HEK293 (cell line): ENCODE measurements at regions not wholly inside any gene's neighbourhood (a gene's known extent, or its start where the extent isn't known, plus 50 kb on each side); places are given as distances from the start of the nearest gene placed in this dataset.

Experiments
- CTCF ChIA-PET: fragments of 350-600 bp; formaldehyde crosslinking; extraction: SDS; loops from one replicate; lab custom pipeline; 2021; ENCODE audit warnings: antibody characterized with exemption; lab: Yijun Ruan, JAX
- POLR2A ChIA-PET: fragments of 300-600 bp; formaldehyde crosslinking; extraction: SDS; loops from one replicate; lab custom pipeline; 2020; ENCODE audit warnings: antibody characterized with exemption, inconsistent platforms; lab: Yijun Ruan, JAX
- H3K27ac ChIP-seq: fragments of 200-500 bp; sonication (Bioruptor generic); 2 replicates; pipeline ENCODE4 v1.5.1; 2014; ENCODE audit warnings: low read depth, low read length, control low read depth, inconsistent platforms; ENCODE audit errors: extremely low read depth
- H3K36me3 ChIP-seq, 2 experiments: fragments of 200-500 bp in 1 of 2; sonication (Bioruptor generic) in 1 of 2; 1 replicate in 1 of 2; 2 replicates in 1 of 2; pipeline ENCODE4 v1.5.1; 2014 to 2017; ENCODE audit warnings: inconsistent platforms in 2 of 2, low read length in 2 of 2; ENCODE audit not compliant: control insufficient read depth in 2 of 2, insufficient read depth in 1 of 2
- H3K4me1 ChIP-seq: fragments of 200-500 bp; sonication (Bioruptor generic); 2 replicates; pipeline ENCODE4 v1.5.1; 2014; ENCODE audit warnings: mild to moderate bottlenecking, low read length, inconsistent platforms; ENCODE audit not compliant: control insufficient read depth, insufficient read depth
- H3K4me3 ChIP-seq: 2 replicates; pipeline ENCODE4 v1.5.1; 2011; ENCODE audit warnings: low read depth, mild to moderate bottlenecking, control low read depth, low read length, moderate library complexity
- H3K9me3 ChIP-seq: fragments of 200-500 bp; sonication (Bioruptor generic); 2 replicates; pipeline ENCODE4 v1.5.1; 2014; ENCODE audit warnings: low read depth, low read length, inconsistent platforms; ENCODE audit not compliant: control insufficient read depth, insufficient read depth
- GLIS1 ChIP-seq: fragments of 450-650 bp; formaldehyde crosslinking; IDR thresholded peaks from 2 replicates; pipeline ENCODE4 v1.5.1; 2016; ENCODE audit warnings: missing biosample characterization, missing genetic modification characterization
- GLIS2 ChIP-seq: fragments of 450-650 bp; formaldehyde crosslinking; IDR thresholded peaks from 2 replicates; pipeline ENCODE4 v1.5.1; 2016; ENCODE audit warnings: missing biosample characterization, missing genetic modification characterization
- PRDM6 ChIP-seq: fragments of 450-650 bp; formaldehyde crosslinking; IDR thresholded peaks from 2 replicates; pipeline ENCODE4 v1.5.1; 2017; ENCODE audit warnings: missing biosample characterization, missing genetic modification characterization
- SP7 ChIP-seq: fragments of 450-650 bp; formaldehyde crosslinking; IDR thresholded peaks from 2 replicates; pipeline ENCODE4 v1.5.1; 2016; ENCODE audit warnings: missing biosample characterization, missing genetic modification characterization
- WT1 ChIP-seq: fragments of 450-650 bp; formaldehyde crosslinking; IDR thresholded peaks from 2 replicates; pipeline ENCODE4 v1.5.1; 2016; ENCODE audit warnings: missing biosample characterization, missing genetic modification characterization
- ZFHX2 ChIP-seq: fragments of 450-650 bp; formaldehyde crosslinking; conservative IDR thresholded peaks from 2 replicates; pipeline ENCODE4 v1.5.1; 2016; ENCODE audit warnings: missing biosample characterization, missing genetic modification characterization
- ZIC2 ChIP-seq: fragments of 450-650 bp; formaldehyde crosslinking; IDR thresholded peaks from 2 replicates; pipeline ENCODE4 v1.5.1; 2016; ENCODE audit warnings: missing biosample characterization, missing genetic modification characterization
- ZNF112 ChIP-seq: fragments of 450-650 bp; formaldehyde crosslinking; IDR thresholded peaks from 2 replicates; pipeline ENCODE4 v1.5.0; 2017; ENCODE audit warnings: missing biosample characterization, missing genetic modification characterization
- ZNF114 ChIP-seq: fragments of 450-650 bp; formaldehyde crosslinking; IDR thresholded peaks from 2 replicates; pipeline ENCODE4 v1.5.0; 2017; ENCODE audit warnings: missing biosample characterization, missing genetic modification characterization
- ZNF138 ChIP-seq: fragments of 450-650 bp; formaldehyde crosslinking; IDR thresholded peaks from 2 replicates; pipeline ENCODE4 v1.5.1; 2016; ENCODE audit warnings: missing biosample characterization, missing genetic modification characterization, borderline replicate concordance
- ZNF148 ChIP-seq: fragments of 450-650 bp; formaldehyde crosslinking; IDR thresholded peaks from 2 replicates; pipeline ENCODE4 v1.5.0; 2017; ENCODE audit warnings: missing biosample characterization, missing genetic modification characterization, borderline replicate concordance
- ZNF157 ChIP-seq: fragments of 450-650 bp; formaldehyde crosslinking; IDR thresholded peaks from 2 replicates; pipeline ENCODE4 v1.5.1; 2016; ENCODE audit warnings: missing biosample characterization, missing genetic modification characterization
- ZNF274 ChIP-seq, 2 experiments: fragments of 200-500 bp in 1 of 2; fragments of 450-650 bp in 1 of 2; sonication (Bioruptor generic) in 1 of 2; formaldehyde crosslinking in 1 of 2; IDR thresholded peaks; 2 replicates each; pipeline versions ENCODE4 v1.5.1 to v1.6.1; 2014 to 2016; ENCODE audit warnings: borderline replicate concordance in 1 of 2, inconsistent platforms in 1 of 2, low read length in 1 of 2, missing biosample characterization in 1 of 2, missing genetic modification characterization in 1 of 2
- ZNF280C ChIP-seq: fragments of 450-650 bp; formaldehyde crosslinking; IDR thresholded peaks from 2 replicates; pipeline ENCODE4 v1.5.1; 2016; ENCODE audit warnings: missing biosample characterization, missing genetic modification characterization
- ZNF341 ChIP-seq: fragments of 450-650 bp; formaldehyde crosslinking; IDR thresholded peaks from 2 replicates; pipeline ENCODE4; 2016; ENCODE audit warnings: low read depth, missing biosample characterization, missing genetic modification characterization
- ZNF366 ChIP-seq: fragments of 450-650 bp; formaldehyde crosslinking; conservative IDR thresholded peaks from 2 replicates; pipeline ENCODE4 v1.5.1; 2016; ENCODE audit warnings: missing biosample characterization, missing genetic modification characterization
- ZNF555 ChIP-seq: fragments of 450-650 bp; formaldehyde crosslinking; conservative IDR thresholded peaks from 2 replicates; pipeline ENCODE4 v1.5.1; 2017; ENCODE audit warnings: missing biosample characterization, mild to moderate bottlenecking, missing genetic modification characterization, inconsistent platforms
- ZNF560 ChIP-seq: fragments of 450-650 bp; formaldehyde crosslinking; IDR thresholded peaks from 2 replicates; pipeline ENCODE4 v1.5.1; 2017; ENCODE audit warnings: missing biosample characterization, missing genetic modification characterization, borderline replicate concordance
- ZNF660 ChIP-seq: fragments of 450-650 bp; IDR thresholded peaks from 2 replicates; pipeline ENCODE4 v1.5.1; 2018; ENCODE audit warnings: missing biosample characterization, mild to moderate bottlenecking, missing genetic modification characterization
- ZNF837 ChIP-seq: fragments of 450-650 bp; formaldehyde crosslinking; IDR thresholded peaks from 2 replicates; pipeline ENCODE4 v1.5.1; 2016; ENCODE audit warnings: missing biosample characterization, missing genetic modification characterization
- ZSCAN18 ChIP-seq: fragments of 450-650 bp; formaldehyde crosslinking; IDR thresholded peaks from 2 replicates; pipeline ENCODE4 v1.5.1; 2016; ENCODE audit warnings: missing biosample characterization, missing genetic modification characterization
- TF ChIP-seq, protein P1 (sequence below): fragments of 450-650 bp; IDR thresholded peaks from 2 replicates; pipeline ENCODE4 v1.5.1; 2018; ENCODE audit warnings: missing biosample characterization, missing genetic modification characterization
- TF ChIP-seq, protein P2 (sequence below): fragments of 450-650 bp; formaldehyde crosslinking; IDR thresholded peaks from 2 replicates; pipeline ENCODE4 v1.5.1; 2016; ENCODE audit warnings: missing biosample characterization, missing genetic modification characterization

DNA sequence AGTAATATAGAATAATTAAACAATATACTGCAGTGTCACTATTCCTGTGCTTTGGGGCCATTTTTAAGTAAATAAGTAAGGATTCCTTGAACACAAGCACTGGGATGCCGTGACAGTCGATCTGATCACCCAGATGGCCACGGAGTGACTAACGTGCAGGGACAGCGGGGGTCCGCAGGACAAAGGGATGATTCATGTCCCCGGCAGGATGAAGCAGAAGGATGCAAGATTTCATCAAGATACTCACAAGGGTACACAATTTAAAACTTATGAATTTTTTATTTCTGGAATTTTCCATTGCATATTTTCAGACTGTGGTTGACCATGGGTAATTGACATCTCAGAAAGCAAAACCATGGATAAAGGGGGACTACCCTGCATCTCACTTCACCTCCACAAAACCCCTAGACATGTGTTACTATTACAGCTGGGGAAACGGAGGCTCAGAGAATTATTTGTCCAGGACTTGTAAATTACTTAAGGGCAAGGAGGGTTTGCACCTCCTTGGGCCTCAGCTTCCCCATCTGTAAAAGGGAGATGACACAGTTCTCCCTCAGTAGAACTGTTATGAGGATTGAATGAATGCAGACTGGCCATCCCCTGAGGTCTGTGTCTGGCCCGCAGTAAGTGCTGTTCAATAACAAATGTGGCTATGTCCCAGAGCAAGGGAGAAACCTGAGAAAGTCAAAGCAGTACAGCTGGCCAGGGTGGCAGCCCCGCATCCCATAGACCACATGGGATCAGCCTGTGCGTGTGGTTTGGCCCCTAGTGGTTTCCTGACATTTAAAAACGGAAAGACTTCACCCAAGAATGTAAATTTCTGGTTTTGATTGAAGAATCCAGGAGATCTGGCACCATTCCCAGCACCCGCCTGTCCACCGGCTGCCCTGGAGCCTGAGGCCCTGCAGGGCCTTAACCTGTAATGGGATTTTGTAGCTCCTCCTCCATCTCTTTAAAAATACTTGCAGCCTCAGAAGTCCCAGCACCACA lies 235.5 kb downstream of the BMP7 start:
- H3K4me3 ChIP-seq: no peak overlapping the region
- ChIA-PET CTCF (interaction anchor here (0.9 kb wide), 1 partner anchor 18 kb away, joined by 3 read pairs; no protein-coding TSS in a partner anchor), POLR2A (no interaction called here)
- H3K36me3 ChIP-seq: no peaks in the 10 kb centered on the region
- no peaks in the 10 kb centered on the region for H3K9me3 ChIP-seq
- H3K4me1 ChIP-seq: peaks cover 6% of the 10 kb centered on the region; the same call in 1 of the 2 replicates
- no peak overlapping the region for H3K27ac ChIP-seq
- no peak for TF ChIP-seq ZFHX2 (tag by site-specific recombination)
- no peak for TF ChIP-seq ZNF138
- TF ChIP-seq ZSCAN18 (tag by site-specific recombination): no peak
- no peak for TF ChIP-seq ZNF274 (IDR thresholded peaks at IDR 0.05; ENCODE audit: low read length)
- TF ChIP-seq ZNF274 (tag by site-specific recombination; IDR thresholded peaks at IDR 0.05; ENCODE audit: borderline replicate concordance): no peak
- no peak for TF ChIP-seq ZNF148 (tag by site-specific recombination)
- no peak for TF ChIP-seq ZNF560 (tag by site-specific recombination)
- TF ChIP-seq, protein P1, sequence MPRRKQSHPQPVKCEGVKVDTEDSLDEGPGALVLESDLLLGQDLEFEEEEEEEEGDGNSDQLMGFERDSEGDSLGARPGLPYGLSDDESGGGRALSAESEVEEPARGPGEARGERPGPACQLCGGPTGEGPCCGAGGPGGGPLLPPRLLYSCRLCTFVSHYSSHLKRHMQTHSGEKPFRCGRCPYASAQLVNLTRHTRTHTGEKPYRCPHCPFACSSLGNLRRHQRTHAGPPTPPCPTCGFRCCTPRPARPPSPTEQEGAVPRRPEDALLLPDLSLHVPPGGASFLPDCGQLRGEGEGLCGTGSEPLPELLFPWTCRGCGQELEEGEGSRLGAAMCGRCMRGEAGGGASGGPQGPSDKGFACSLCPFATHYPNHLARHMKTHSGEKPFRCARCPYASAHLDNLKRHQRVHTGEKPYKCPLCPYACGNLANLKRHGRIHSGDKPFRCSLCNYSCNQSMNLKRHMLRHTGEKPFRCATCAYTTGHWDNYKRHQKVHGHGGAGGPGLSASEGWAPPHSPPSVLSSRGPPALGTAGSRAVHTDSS (tag by site-specific recombination): no peak
- TF ChIP-seq ZNF660 (tag by site-specific recombination): no peak
- no peak for TF ChIP-seq SP7 (tag by site-specific recombination)
- TF ChIP-seq ZNF341 (tag by site-specific recombination): no peak
- TF ChIP-seq GLIS2 (tag by site-specific recombination): peak; percentile 20; the same call in 1 of the 2 replicates
- TF ChIP-seq GLIS1: peak; percentile 87
- TF ChIP-seq ZNF157: no peak
- TF ChIP-seq, protein P2, sequence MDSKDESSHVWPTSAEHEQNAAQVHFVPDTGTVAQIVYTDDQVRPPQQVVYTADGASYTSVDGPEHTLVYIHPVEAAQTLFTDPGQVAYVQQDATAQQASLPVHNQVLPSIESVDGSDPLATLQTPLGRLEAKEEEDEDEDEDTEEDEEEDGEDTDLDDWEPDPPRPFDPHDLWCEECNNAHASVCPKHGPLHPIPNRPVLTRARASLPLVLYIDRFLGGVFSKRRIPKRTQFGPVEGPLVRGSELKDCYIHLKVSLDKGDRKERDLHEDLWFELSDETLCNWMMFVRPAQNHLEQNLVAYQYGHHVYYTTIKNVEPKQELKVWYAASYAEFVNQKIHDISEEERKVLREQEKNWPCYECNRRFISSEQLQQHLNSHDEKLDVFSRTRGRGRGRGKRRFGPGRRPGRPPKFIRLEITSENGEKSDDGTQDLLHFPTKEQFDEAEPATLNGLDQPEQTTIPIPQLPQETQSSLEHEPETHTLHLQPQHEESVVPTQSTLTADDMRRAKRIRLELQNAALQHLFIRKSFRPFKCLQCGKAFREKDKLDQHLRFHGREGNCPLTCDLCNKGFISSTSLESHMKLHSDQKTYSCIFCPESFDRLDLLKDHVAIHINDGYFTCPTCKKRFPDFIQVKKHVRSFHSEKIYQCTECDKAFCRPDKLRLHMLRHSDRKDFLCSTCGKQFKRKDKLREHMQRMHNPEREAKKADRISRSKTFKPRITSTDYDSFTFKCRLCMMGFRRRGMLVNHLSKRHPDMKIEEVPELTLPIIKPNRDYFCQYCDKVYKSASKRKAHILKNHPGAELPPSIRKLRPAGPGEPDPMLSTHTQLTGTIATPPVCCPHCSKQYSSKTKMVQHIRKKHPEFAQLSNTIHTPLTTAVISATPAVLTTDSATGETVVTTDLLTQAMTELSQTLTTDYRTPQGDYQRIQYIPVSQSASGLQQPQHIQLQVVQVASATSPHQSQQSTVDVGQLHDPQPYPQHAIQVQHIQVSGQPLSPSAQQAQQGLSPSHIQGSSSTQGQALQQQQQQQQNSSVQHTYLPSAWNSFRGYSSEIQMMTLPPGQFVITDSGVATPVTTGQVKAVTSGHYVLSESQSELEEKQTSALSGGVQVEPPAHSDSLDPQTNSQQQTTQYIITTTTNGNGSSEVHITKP (tag by site-specific recombination): no peak
- TF ChIP-seq PRDM6 (tag by site-specific recombination): peak; percentile 68
- TF ChIP-seq ZNF280C (tag by site-specific recombination): no peak
- TF ChIP-seq ZNF837: no peak
- TF ChIP-seq ZNF555 (tag by site-specific recombination): no peak
- TF ChIP-seq ZIC2 (tag by site-specific recombination): peak; percentile 68
- TF ChIP-seq WT1 (tag by site-specific recombination): no peak
- TF ChIP-seq ZNF112 (tag by site-specific recombination): no peak
- no peak for TF ChIP-seq ZNF366
- TF ChIP-seq ZNF114: no peak
